HT-29 (cell line): ENCODE measurements at regions not wholly inside any gene's neighbourhood (a gene's known extent, or its start where the extent isn't known, plus 50 kb on each side); places are given as distances from the start of the nearest gene placed in this dataset.
A peak's percentile ranks its signal among the peaks of the same experiment; 100 is the strongest.
"Not testable (repeated sequence)": the region's sequence is repeated elsewhere in the genome, so short reads cannot be mapped to it uniquely, and the experiment has no call there.

Experiments
- DNase-seq: peaks from one replicate; pipeline ENCODE4 v3.0.0-alpha.2; 2015; ENCODE audit warnings: low spot score

GRCh38 chr6:153984811-153985210 is 54.2 kb upstream of the OPRM1 start:
- no peak for DNase-seq

- no peak for DNase-seq
These were observed 58.9 kb upstream of the OPRM1 start for GRCh38 chr6:153980171-153980570.

DNA sequence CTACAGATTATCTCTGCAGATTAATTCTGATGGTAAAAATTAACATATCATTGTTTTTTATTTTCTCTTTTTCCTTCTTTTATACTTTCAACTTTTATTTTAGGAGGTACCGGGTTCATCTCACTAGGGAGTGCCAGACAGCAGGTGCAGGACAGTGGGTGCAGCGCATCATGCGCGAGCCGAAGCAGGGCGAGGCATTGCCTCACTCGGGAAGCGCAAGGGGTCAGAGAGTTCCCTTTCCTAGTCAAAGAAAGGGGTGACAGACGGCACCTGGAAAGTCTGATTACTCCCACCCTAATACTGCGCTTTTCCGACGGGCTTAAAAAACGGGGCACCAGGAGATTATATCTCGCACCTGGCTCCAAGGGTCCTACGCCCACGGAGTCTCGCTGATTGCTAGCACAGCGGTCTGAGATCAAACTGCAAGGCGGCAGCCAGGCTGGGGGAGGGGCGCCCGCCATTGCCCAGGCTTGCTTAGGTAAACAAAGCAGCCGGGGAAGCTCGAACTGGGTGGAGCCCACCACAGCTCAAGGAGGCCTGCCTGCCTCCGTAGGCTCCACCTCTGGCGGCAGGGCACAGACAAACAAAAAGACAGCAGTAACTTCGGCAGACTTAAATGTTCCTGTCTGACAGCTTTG is 60.0 kb upstream of the OPRM1 start:
- DNase-seq: not testable (repeated sequence)

DNA sequence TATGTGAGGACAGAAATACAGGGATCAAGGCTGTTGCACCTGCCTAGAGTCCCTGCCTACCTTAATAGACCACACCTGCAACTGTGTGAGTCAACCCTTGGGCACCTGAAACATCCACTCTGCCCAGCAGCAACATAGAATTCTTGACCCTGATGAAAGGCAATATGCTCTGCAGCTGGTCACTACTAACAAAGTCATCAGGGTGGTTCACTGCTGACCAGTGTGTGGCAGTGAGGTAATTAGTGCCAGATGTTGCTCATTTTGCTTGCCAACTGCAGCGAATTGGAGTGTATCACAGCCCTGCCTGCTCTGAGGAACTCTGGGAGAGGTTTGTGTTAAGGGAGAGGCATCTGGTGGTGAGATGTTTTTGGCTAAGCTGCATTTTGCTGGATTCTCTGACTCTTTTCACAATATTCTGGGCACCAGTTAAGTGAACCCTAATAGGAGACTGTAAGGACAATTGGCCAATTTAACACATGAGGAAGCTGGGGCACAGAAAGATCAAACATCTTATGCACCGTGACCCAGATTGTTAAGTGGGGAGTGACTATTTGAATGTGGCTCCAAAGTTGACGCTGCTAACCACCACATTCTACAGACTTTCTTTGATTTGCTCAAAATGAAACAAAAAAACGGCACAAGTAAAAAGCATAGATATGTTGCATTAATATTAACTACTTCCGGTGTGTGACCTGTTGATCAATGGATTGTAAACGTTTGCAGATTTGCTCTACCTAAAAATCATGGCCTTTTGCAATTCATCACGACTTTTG is 61.9 kb upstream of the OPRM1 start:
- DNase-seq: peak; percentile 75

- DNase-seq: peak; percentile 49
These were observed 73.0 kb upstream of the OPRM1 start for GRCh38 chr6:153966001-153966400.

DNA sequence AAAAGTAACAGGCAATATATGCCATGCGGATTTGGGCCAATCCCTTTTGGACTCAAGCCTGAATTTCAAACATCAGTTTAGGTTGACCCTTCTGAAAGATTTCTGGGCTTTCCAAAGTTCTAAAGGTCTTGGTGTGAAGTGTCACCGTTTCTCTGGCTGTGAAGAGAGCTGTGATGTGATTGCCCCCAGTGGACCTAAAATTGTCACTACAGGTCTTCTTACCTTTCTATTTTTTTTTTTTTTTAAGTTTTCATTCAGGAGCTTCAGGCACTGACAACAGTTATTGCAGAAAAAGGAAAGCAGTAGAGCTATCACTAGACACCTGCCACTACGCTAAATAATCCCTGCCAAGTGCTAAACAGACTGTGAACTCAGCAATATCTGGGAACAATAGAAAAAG is 75.7 kb upstream of the OPRM1 start:
- no peak for DNase-seq

DNA sequence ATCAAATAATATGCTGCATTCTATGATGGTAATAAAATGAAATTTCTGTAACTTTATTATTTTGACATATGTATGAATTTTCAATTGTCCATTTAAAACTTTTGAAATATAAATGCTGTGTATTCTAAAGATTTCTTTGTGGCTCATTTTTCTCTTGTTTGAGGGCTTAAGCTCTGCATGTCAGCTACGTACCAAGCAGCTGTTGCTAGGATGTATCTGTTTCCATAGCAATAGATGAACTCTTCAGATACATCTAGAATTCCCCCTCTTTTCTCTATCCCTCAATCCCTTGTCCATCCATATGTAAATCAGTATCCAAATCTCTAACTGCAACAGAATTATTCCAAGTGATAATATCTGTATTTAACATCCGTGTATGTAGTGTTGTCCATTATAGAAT is 76.5 kb upstream of the OPRM1 start:
- no peak for DNase-seq

- DNase-seq: no peak
These were observed 78.3 kb upstream of the OPRM1 start for GRCh38 chr6:153960741-153961140.

GRCh38 chr6:153960281-153960680 is 78.8 kb upstream of the OPRM1 start:
- no peak for DNase-seq

- DNase-seq: no peak
These were observed 79.8 kb upstream of the OPRM1 start for GRCh38 chr6:153959276-153959675.

- DNase-seq: no peak
These were observed 80.2 kb upstream of the OPRM1 start for GRCh38 chr6:153958860-153959259.

GRCh38 chr6:153957394-153957793 is 81.6 kb upstream of the OPRM1 start:
- no peak for DNase-seq

GRCh38 chr6:153956808-153957207 is 82.2 kb upstream of the OPRM1 start:
- no peak for DNase-seq

DNA sequence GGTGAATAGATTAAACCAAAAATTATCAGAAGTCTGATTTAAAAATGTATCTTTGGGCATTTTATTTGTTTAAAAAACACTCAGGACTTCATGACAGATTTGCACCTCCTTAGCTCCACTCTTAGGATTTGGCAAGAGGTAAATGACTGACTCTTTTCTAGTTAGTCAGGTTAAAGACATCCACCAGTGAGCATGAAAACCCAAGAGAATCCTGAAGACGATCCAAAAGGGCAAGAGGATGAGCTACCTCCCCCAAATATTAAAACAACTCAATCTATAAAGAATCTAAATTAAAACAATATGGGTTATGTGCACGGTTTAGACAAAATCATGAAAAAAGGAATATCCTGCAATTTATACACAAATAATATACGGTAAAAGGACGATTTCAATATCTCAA is 89.4 kb upstream of the OPRM1 start:
- no peak for DNase-seq

GRCh38 chr6:153947808-153948447 is 91.1 kb upstream of the OPRM1 start:
- DNase-seq: peak; percentile 55

DNA sequence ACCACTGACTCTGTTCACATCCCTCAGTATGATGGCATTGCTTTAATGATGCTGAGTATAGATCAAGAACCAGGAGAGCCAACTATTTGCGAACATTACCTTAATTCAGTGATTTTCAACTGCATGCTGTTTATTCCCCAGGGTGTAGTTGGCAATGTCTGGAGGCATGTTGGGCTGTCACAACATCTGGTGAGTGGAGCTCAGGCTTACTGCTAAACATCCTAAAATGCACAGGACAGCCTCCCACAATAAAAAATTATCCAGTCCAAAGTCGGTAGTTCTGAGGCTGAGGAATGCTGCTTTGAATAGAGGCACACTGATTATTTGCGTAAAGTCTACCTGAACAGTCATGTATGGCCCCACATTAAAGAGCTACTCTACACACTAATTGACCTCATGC is 94.8 kb upstream of the OPRM1 start:
- DNase-seq: no peak

GRCh38 chr6:153942361-153942760 is 96.7 kb upstream of the OPRM1 start:
- no peak for DNase-seq

DNA sequence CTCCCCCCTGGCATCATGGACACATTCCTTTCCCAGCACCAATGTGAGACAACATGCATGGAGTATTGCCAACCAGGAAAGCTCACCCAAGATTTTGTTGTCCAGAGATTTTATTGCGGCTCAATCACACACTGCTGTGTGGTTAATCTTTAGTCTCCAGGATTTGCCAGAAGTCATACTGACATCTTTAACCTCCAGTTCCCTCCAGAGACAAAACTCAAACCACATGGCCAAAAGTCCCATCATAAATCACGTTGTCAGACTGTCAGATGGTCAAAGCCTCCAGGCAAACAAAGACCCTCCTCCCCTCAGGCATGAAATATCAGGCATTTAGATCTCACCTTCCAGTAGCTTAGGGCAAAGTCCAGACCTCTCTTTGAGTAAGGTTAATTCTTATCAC is 97.3 kb upstream of the OPRM1 start:
- peak; percentile 9 for DNase-seq

DNA sequence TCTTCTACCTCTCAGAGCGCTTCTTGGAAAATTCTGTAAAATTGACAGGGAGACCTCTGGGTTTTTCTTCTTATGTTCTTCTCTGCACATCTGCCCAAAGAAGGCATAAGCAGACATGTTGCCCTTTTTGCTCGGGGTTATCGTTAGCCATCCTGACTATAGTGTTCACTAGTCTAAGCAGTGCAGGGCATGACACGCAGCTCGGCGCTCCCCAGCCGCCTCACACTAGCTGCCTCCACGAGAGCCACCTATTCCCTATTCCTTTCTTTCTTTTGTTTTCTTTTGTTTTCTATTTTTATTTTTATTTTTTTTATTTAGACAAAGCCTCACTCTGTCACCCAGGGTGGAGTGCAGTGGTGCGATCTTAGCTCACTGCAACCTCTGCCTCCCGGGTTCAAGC is 100.2 kb upstream of the OPRM1 start:
- DNase-seq: no peak

DNA sequence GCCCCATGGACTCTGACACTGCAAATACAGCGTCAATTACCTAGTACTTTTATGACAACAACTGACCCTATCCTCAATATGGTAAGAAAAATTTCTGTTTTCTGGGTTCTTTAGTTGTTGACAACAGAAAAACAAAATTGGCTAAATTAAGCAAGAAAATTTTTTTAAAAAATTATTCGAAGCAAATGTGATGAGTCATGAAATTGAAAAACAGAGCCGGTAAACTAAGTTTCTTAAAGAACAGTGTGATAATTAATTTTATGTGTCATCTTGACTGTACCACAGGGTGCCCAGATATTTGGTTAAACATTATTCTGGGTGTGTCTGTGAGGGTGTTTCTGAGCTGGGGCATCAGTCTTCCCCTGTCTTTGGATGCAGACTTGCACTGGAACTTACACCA is 107.6 kb upstream of the OPRM1 start:
- DNase-seq: no peak

DNA sequence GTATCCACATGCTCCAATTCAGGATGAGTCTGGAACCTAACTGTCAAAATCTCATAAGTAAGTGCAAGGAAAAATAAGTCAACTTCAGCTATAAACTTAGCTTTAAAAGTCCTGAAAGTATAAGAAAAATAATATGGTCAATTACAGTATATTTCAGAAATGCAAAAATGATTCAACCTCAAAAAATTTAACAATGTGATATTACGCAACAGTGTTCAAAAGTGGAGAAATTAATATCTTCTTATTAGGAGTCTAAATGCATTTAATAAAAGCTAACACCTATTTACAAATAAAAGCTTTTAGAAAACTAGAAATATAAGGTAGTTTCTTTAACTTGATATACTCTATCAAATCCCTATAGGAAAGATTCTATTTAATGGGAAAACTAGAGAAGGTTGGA is 111.2 kb upstream of the OPRM1 start:
- DNase-seq: no peak

DNA sequence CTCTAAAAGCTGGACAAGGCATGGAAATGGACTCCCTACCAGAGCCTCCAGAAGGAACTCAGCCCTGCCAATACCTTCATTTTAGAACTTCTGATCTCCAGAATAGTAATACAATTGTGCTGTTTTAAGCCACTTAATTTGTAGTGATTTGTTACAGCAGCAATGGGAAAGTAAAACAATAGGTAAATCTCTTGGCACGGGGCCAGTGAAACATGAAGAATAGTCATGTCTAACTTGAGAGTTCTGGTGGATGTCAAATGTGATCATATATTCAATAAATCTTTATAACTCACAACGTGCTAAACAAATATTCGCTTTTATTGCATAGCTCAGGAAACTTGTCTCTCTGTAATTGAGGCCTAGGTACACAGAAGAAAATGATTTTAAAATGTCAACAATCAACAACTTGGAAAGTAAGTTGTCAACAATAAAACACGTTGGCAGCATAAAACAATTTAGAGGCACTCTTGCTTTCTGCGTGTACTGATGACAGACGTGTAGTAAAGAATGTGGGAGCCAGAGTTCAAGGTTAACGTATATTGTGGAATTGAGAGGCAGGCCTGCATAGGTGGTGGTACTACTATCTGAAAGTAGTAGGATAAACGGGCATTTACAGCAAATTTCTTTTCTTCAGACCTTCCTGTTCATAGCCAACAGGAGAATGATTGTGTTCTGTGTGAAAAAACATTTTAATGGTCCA is 140.5 kb upstream of the OPRM1 start:
- no peak for DNase-seq
